KBM-7 (cell line): ENCODE measurements at regions not wholly inside any gene's neighbourhood (a gene's known extent, or its start where the extent isn't known, plus 50 kb on each side); places are given as distances from the start of the nearest gene placed in this dataset.
A peak's percentile ranks its signal among the peaks of the same experiment; 100 is the strongest.
"Not testable (repeated sequence)": the region's sequence is repeated elsewhere in the genome, so short reads cannot be mapped to it uniquely, and the experiment has no call there.

ENCODE experiments used
- DNase-seq: peaks from one replicate; pipeline ENCODE4 v3.0.0-alpha.2; 2015
- in situ Hi-C: fragments of 300-500 bp; cut with MboI; formaldehyde crosslinking; loops from 2 replicates; pipeline ENCODE4 v1.14.3; 2020; ENCODE audit warnings: low sequenced_read_pairs, low pct_unique_long_range_greater_than_20kb, mixed read lengths

- DNase-seq, result no peak
- in situ Hi-C loops, result no loop called here
Observed at GRCh38 chrX:130467936-130468335, 66.1 kb downstream of the RBMX2 start.

- in situ Hi-C loops, result no loop called here
- DNase-seq, result no peak
Observed at GRCh38 chrX:130468395-130468923, 66.7 kb downstream of the RBMX2 start.

DNA sequence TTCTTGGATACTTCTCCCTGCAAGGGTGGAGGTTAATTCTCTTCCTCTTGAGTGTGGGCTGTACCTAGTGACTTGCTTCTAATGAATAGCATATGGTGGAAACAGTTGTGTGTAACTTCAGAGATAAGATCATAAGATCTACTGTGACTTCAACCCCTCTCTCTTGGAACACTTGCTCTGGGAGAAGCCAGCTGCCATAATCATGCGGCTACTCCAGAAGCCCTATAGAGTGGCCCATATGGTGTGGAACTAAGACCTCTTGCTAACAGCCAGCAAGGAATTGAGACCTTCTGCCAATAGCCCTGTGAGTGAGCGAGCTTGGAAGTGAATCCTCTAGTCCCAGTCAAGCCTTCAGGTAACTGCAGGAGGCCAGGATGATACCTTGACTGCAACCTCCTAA is 81.1 kb downstream of the RBMX2 start:
- DNase-seq, result no peak
- in situ Hi-C loops, result no loop called here

DNA sequence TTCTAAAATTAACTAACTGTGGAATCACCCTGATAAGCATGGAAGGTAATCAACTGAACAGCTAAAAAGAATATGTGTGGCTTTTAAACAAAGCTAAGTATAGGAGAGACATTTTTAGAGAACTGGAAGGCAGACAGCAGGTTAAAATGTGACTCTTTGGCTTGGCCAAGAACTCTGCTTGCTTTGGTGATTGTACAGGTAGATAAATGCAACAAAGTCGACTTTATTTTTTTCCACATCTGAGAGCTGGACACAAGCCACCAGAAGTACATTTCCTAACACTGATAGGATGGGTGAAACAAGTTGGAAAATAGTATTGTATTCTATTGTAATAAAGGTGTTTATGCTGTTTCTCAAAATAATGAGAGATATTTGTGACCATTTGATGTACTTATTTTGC is 84.1 kb downstream of the RBMX2 start:
- DNase-seq, result no peak
- in situ Hi-C loops, result no loop called here

- DNase-seq, in situ Hi-C loops: not testable (repeated sequence)
Observed at GRCh38 chrX:130495502-130495901, 93.7 kb downstream of the RBMX2 start.

GRCh38 chrX:130497531-130497930 is 95.7 kb downstream of the RBMX2 start:
- no peak for DNase-seq
- in situ Hi-C loops, result no loop called here

- in situ Hi-C loops, result no loop called here
- DNase-seq, result no peak
Observed at GRCh38 chrX:130498653-130499274, 97.0 kb downstream of the RBMX2 start.

DNA sequence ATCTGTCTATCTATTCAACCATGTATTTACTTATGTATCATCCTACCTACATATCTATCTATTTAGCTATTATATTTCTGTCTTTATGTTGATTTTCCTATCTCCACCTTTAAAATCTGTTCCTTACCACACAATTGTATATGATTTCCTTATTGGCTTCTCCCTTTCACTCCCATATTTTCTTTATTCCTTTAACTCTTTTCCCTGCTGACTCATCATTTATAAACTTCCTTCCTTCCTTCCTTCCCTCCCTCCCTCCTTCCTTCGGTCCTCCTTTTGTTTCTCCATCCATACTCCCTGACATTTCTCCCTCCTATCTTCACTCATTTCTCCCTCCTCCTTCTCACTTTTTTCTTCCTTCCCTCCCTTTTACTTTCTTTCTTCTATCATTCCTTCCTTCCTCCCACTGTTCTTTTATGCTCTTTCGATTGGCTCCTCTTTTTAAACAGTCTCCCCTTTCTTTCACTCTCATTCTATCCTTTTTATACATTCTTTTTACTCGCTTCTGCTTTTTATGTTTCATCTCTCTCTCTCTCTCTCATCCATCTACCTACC is 100.3 kb downstream of the RBMX2 start:
- DNase-seq, result no peak
- in situ Hi-C loops, result no loop called here

DNA sequence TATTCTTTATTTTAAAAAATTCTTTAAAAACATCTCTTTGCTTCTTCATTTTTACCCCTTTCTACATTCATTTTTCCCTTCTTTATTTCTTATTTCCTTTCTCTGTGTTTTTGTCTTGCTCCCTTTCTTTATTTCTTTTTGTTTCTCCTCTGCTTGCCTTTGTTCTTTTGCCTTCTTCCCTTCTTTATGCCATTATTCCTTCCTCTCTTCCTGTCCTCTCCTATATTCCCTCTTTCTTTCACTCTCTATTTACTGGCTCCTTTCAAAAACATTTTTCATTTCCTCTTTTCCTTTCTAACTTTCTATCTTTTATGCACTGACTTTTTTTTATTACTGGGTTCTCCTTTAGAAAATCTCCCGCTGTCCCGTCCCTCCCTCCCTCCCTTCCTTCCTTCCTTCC is 102.2 kb downstream of the RBMX2 start:
- no peak for DNase-seq
- in situ Hi-C loops, result no loop called here

DNA sequence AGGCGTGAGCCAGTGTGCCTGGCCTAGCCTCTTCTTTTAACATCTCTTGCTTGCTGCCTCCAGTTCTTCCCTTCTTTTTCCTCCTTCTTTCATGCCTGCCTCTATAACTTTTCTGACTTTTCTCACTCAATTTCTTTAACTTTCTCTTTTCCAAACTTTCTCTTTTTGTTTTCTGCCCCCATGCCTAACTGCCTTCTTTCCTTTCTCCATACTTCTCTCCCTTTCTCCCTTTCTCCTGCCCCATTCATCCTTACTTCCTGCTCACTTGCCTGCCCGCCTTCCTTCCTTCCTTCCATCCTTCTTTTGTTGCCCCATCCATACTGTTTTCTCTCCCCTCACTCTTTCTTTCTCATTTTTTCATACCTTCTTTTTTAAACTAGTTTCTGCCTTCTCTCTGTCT is 105.2 kb downstream of the RBMX2 start:
- in situ Hi-C loops, result no loop called here
- DNase-seq, result no peak

- DNase-seq, in situ Hi-C loops: not testable (repeated sequence)
Observed at GRCh38 chrX:130512534-130512933, 110.7 kb downstream of the RBMX2 start.

DNA sequence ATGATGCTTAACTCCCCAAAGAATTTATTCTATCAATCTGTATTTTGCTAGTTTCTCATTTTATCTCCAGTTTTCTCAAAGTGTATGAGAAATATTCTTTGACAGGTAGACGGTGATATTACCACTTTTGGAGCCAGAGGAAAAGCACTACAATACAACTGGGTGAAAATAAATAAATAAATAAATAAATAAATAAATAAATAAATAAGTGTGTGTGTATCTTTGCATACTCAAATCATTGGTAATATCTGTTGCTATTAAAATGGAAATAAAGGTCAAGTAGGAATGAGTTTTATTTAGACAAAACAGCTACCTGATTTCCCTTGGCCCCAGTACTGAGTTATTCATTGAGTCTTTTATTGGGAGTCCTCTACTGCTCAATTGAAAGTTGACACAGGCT is 114.3 kb downstream of the RBMX2 start:
- in situ Hi-C loops, result no loop called here

DNA sequence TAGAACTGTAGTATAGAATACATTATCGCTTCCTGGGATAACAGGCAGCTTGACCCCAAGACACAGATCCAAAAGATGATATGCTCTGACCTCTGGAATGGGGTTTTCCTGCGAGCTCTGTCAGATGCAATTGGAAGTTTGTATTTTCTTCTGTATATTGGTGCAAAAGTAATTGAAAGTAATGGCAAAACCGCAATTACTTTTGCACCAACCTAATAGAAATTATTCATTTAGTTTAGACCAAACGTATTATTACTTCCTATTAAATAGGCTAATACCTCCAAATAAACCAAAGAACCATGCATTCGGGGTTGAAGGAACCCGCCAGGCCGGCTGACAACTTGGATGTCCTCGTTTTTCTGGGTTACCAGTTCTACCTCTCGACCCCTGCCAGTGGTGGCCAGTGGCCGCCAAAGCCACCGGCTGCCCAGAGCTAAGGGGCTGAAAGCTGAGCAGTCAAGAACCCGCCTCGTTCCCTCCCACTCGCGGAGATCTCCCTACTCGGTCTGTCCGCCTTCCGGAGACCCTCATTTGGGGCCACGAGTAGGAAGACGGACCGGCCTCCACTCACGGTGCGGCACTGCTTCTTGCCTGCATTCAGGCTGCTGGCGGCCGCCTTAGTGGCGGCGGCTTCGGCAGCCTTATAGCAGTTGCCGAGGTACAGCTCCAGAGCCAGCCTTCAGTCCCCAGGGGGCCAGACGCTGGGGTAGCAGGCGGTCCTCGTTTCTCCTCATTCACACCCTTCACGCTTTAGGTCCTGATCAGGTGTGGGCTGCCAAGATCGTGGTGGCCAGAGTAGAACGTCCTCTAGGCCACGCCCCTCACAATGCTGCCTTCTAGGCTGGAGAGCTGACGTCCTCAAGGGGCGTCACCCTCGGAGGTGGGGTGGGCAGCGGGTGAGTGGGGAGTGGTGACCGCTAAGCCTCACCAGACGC is 121.9 kb downstream of the RBMX2 start:
- DNase-seq, result no peak
- in situ Hi-C loops, result no loop called here

More for the DNA sequence above, 114.3 kb downstream of the RBMX2 start:
- DNase-seq, result no peak

- DNase-seq, result no peak
- in situ Hi-C loops, result loop anchor here (25.0 kb wide), 1 partner anchor 388 kb away; the partner anchor contains the start of gene ENOX2
Observed at GRCh38 chrX:130524476-130525194, 122.8 kb downstream of the RBMX2 start.

DNA sequence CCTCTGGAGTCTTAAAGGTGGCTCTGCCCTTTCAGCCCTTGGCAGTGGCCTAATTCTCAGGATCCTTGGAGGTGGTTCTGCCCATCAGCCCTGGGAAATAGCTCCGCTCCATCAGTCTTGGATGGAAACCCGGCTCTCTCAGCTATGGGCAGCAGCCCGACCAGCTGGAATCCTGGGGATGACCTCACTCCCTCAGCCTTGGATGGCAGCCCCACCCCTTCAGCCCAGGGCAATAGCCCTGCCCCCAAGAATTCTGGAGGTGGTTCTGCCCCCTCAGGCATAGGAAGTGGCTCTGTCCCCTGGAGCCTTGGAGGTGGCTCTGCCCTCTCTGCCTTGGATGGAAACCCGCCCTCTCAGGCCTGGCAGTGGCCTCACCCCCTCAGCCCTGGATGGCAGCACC is 127.7 kb downstream of the RBMX2 start:
- no peak for DNase-seq
- in situ Hi-C loops, result loop anchor here (25.0 kb wide), 1 partner anchor 383 kb away; the partner anchor contains the start of gene ENOX2

DNA sequence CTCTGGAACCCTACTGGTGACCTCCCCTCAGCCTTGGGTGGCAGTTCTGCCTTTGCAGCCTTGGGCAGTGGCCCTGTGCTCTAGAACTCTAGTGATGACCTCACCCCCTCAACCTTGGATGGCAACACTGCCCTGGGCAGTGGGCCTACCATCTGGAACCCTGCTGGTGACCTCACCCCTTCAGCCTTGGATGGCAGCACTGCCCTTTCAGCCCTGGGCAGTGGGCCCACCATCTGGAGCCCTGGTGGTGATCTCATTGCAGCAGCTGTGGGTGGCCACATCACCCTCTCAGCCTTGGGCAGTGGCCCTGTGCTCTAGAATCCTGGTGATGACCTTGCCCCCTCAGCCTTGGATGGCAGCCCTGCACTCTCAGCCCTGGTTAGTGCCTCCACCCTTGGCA is 129.3 kb downstream of the RBMX2 start:
- in situ Hi-C loops, result loop anchor here (25.0 kb wide), 1 partner anchor 381 kb away; the partner anchor contains the start of gene ENOX2
- DNase-seq, result no peak

DNA sequence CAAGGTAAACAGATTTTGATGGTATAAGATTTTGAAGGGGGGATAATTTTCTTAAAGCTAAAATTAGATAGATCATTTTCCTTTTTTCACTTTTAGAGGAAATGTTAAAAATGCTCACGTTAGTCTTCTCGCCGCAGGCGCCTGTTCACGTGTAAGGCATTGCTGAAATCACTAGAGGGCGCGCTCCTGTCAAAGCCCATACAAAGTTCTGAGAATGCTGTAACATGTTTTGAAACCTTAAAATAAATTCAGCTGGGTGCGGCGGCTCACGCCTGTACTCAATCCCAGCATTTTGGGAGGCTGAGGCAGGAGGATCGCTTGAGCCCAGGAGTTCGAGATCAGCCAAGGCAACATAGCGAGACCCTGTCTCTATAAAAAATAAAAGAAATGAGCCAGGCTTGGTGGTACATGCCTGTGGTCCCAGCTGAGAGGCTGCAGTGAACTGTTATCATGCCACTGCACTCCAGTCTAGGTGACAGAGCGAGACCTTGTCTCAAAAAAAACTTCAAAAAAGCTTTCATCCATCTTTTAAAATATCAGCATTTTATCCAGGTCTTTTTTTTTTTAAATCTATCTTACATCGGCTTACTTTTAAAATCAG is 138.0 kb downstream of the RBMX2 start:
- peak; percentile 69 for DNase-seq
- in situ Hi-C loops, result loop anchor here (25.0 kb wide), 1 partner anchor 372 kb away; the partner anchor contains the start of gene ENOX2

DNA sequence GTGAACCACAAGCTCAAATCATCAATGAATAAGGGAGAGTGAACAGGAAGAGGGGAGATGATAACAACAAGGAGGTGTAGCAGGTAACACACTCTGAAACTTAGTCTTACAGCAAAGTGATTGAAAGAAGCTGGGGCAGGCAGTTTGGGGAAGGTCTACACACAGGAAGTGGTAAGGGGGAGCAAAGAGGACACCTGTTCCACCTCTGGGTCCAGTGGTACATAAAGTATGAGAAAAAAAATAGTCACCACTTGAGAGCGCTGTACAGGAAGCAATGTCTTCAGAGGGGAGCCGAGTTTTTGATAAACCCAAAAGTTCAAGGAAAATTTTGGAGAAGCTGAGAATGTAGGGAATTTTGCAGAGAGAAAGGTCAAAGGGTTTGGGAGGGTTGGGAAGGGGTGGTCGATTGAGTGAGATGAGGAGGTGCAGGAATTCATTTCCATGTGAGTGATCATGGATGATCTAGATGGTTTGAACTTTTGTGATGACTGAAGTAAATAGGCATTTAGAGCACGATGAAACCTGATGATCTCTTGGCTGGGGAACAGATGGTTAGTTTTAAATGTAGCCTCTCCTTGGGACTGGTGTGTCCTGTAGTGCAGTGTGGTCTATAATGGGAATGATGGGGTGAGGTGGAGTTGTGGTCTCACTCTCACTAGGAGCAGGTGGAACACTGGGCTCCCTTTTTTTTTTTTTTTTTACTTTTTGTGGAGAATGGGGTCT is 142.0 kb downstream of the RBMX2 start:
- in situ Hi-C loops, result loop anchor here (25.0 kb wide), 1 partner anchor 369 kb away; the partner anchor contains the start of gene ENOX2
- no peak for DNase-seq
